Naive thymus-derived CD8-positive, alpha-beta T cell (primary cell): ENCODE measurements at regions not wholly inside any gene's neighbourhood (a gene's known extent, or its start where the extent isn't known, plus 50 kb on each side); places are given as distances from the start of the nearest gene placed in this dataset.

Source experiments
- ATAC-seq, 2 donors: fragments of 150-1000 bp; cut with Tn5 transposase in 1 of 2; sonication (Bioruptor Pico), chemical (Tn5 transposase) in 1 of 2; 1 replicate in 1 of 2; 2 replicates in 1 of 2; pipeline ENCODE4 v1.10.0; 2021; ENCODE audit warnings: mild to moderate bottlenecking in 2 of 2, moderate library complexity in 2 of 2
- POLR2A ChIA-PET: fragments of 350-600 bp; sonication (Branson Sonifier 250); formaldehyde crosslinking; loops from one replicate; lab custom pipeline; 2021; ENCODE audit warnings: antibody characterized with exemption; lab: Charles Lee
- DNase-seq, 10 donors: peaks; one replicate each; pipeline versions ENCODE4 v3.0.0 to v3.0.0-alpha.2; 2020 to 2022
- H3K27ac Mint-ChIP-seq, 10 donors: one replicate each; pipeline ENCODE4 v1.8.0; 2020 to 2022; ENCODE audit warnings: mild to moderate bottlenecking in 10 of 10, mixed read lengths in 10 of 10, moderate library complexity in 4 of 10, inconsistent platforms in 1 of 10
- H3K27me3 Mint-ChIP-seq, 5 donors: one replicate each; pipeline ENCODE4 v1.8.0; 2021 to 2022; ENCODE audit warnings: mixed read lengths in 5 of 5
- H3K36me3 Mint-ChIP-seq, 3 donors: one replicate each; pipeline ENCODE4 v1.8.0; 2020 to 2022; ENCODE audit warnings: mixed read lengths in 3 of 3, mild to moderate bottlenecking in 2 of 3, inconsistent platforms in 1 of 3
- H3K4me1 Mint-ChIP-seq, 4 donors: one replicate each; pipeline ENCODE4 v1.8.0; 2021 to 2022; ENCODE audit warnings: mixed read lengths in 4 of 4
- H3K4me3 Mint-ChIP-seq, 10 donors: one replicate each; pipeline ENCODE4 v1.8.0; 2020 to 2022; ENCODE audit warnings: mild to moderate bottlenecking in 10 of 10, mixed read lengths in 10 of 10, moderate library complexity in 6 of 10, inconsistent platforms in 1 of 10
- H3K9me3 Mint-ChIP-seq, 9 donors: one replicate each; pipeline ENCODE4 v1.8.0; 2020 to 2022; ENCODE audit warnings: mixed read lengths in 9 of 9, mild to moderate bottlenecking in 3 of 9, inconsistent platforms in 1 of 9, moderate library complexity in 1 of 9

DNA sequence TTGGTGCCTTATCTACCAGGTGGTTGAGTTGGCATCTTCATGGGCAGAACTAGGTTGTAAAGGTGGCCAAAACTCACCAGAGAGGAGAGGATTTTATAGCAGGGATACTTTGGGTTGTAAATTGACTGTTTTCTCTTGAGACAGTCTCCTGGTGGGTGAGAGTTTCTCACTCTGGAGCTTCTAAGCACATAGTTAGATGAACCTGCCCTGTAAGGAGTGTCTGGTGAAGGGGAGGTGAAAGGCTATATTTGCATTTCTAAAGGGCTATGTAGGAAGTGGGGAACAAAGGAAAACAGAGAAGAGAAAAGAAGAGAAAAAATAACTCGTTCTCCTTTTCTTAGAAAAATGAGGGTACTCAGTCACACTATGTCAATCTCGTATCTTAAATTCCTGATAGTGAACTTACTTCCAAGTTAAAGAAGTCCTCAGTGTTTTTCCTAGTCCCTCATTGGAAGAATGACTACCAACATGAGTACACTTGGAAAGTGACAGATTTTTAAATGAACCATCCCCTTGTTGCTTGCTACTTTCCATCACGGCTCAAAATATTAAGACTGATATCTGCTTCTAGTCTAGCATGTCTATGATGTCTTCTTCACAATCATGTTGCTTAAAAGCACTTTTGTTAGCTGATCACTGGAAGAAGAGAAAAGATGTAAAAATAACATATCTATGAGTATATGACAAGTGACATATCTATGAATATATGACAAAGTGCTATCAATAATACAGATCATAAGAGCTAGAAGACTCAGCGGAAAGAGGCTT, 113.8 kb upstream of the P2RY1 start:
- DNase-seq = no peak
- no peaks in the 10 kb centered on the region for H3K4me1 Mint-ChIP-seq
- POLR2A ChIA-PET = no interaction called here
- H3K27ac Mint-ChIP-seq = no peak overlapping the region
- H3K4me3 Mint-ChIP-seq = no peak overlapping the region
- no peak for ATAC-seq
- peaks cover 0 to 9% (median 4%) of the 10 kb centered on the region in 5 donors for H3K27me3 Mint-ChIP-seq
- H3K36me3 Mint-ChIP-seq = peaks cover 0 to 6% (median 2%) of the 10 kb centered on the region in 3 donors
- peaks cover 0 to 4% (median 0%) of the 10 kb centered on the region in 9 donors for H3K9me3 Mint-ChIP-seq

GRCh38 chr3:152724270-152724669, 110.7 kb upstream of the P2RY1 start:
- peaks cover 0 to 12% (median 0%) of the 10 kb centered on the region in 9 donors for H3K9me3 Mint-ChIP-seq
- DNase-seq (no peak), ATAC-seq (no peak)
- H3K4me3 Mint-ChIP-seq = no peak overlapping the region
- H3K27ac Mint-ChIP-seq = peak overlapping the region in 1 of 10 donors; percentile 2
- peaks cover 0 to 6% (median 2%) of the 10 kb centered on the region in 3 donors for H3K36me3 Mint-ChIP-seq
- H3K27me3 Mint-ChIP-seq = peaks cover 0 to 7% (median 4%) of the 10 kb centered on the region in 5 donors
- POLR2A ChIA-PET = no interaction called here
- H3K4me1 Mint-ChIP-seq = no peaks in the 10 kb centered on the region

DNA sequence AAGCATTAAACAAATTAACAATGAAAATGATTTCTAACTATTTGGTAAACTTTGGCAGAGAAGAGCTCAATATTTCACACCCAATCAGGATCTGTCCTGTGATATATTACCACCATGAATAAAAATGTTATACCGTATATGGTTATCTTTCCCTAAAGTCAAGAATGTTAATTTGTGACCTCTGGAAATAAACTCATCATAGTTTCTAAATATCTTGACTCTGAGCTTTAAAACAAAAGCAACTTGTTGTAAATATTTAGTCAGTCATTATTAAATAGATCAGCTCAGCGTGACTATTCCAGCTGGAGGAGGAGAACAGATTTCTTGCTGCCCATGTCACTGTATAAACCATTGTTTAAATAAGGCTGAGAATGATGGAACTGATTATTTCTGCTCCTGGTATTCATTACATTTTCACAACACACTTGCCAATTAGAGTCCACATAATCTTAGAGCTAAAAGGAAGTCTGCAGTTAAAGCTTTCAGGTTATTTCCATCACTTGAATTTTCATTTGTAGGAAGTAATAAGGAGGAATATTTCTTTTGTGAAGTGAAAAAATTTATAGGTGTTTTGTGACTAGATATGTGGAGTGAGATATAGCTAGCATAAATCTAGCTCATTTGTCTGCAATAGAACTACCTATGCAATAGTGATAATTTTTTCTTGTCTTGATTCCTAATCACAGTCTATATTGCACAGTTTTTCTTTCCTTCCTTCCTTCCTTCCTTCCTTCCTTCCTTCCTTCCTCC, 106.5 kb upstream of the P2RY1 start:
- POLR2A ChIA-PET = no interaction called here
- ATAC-seq = no peak

GRCh38 chr3:152729906-152730305, 105.0 kb upstream of the P2RY1 start:
- no peaks in the 10 kb centered on the region for H3K36me3 Mint-ChIP-seq
- peaks cover 0 to 12% (median 0%) of the 10 kb centered on the region in 9 donors for H3K9me3 Mint-ChIP-seq
- ATAC-seq (no peak), DNase-seq (no peak)
- H3K4me3 Mint-ChIP-seq = no peak overlapping the region
- H3K27ac Mint-ChIP-seq = no peak overlapping the region
- H3K27me3 Mint-ChIP-seq = no peaks in the 10 kb centered on the region
- POLR2A ChIA-PET = no interaction called here
- H3K4me1 Mint-ChIP-seq = no peaks in the 10 kb centered on the region

More for the DNA sequence above, 106.5 kb upstream of the P2RY1 start:
- H3K4me3 Mint-ChIP-seq = no peak overlapping the region
- peaks cover 0 to 12% (median 0%) of the 10 kb centered on the region in 9 donors for H3K9me3 Mint-ChIP-seq
- H3K27me3 Mint-ChIP-seq = peaks cover 0 to 6% (median 0%) of the 10 kb centered on the region in 5 donors
- DNase-seq = no peak
- H3K4me1 Mint-ChIP-seq = no peaks in the 10 kb centered on the region
- H3K36me3 Mint-ChIP-seq = no peaks in the 10 kb centered on the region
- H3K27ac Mint-ChIP-seq = no peak overlapping the region

DNA sequence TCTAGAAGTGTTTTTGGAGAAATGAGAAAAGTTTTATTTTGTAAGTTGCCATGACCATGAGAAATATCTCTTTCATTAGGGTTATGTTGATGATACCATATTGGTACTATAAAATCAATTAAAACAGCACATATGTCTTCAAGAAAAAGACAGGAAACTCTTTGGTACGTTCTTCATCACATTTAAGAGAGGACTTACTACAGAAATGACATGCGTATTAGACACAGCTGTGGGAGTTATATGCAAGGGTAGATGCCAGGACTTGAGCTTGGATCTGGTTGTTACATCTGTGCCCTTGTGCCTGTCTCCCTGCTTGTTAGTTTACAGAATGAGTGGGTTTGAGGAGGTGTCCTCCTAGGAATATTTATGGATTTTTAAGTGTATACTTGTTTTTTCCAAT, 103.4 kb upstream of the P2RY1 start:
- no peak overlapping the region for H3K27ac Mint-ChIP-seq
- H3K27me3 Mint-ChIP-seq = peaks cover 0 to 2% (median 0%) of the 10 kb centered on the region in 5 donors
- POLR2A ChIA-PET = no interaction called here
- no peaks in the 10 kb centered on the region for H3K4me1 Mint-ChIP-seq
- no peak overlapping the region for H3K4me3 Mint-ChIP-seq
- no peak for ATAC-seq
- no peak for DNase-seq
- H3K36me3 Mint-ChIP-seq = no peaks in the 10 kb centered on the region
- H3K9me3 Mint-ChIP-seq = peaks cover 0 to 9% (median 0%) of the 10 kb centered on the region in 9 donors

GRCh38 chr3:152733584-152734119, 101.3 kb upstream of the P2RY1 start:
- no peak overlapping the region for H3K4me3 Mint-ChIP-seq
- ATAC-seq = no peak

DNA sequence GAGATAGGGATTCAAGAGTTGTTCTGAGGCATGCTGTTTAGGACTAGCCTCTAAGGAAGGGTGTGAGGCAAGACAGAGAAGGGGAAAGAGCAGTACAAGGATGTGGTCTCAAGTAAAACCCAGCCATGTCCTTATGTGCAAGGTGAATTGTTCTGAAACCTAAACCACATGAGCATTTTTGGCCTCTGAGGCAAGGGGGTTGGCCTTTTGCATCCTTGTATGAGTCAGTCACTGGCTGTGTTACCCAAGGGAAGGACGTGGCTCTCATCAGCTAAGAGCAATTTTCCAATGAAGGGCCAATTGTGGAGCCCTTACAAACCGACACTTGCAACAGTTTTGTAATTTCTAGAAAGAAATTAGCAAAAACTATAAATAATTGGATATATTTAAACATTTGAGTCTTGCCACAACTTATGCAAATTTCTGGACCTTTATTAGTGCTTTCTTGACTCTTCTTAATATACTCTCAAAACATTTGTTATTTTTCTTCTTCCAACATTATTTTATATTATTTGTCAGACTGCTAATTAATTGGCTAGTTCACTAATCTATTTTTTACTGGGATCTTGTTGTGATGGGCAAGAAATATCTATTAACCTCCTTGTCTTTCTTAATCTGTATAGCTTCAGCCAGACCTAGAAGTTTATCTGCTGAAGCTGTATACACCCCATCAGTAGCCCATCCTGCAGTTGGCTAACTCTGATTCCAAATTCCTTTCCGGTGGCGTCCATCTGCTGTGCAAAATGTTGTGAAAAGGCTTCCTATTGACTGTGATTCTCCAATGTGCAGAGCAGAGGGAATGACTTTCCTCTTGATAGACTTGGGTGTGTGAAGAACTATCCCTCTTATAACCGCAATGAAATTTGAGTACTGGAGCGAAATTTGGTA, 97.7 kb upstream of the P2RY1 start:
- POLR2A ChIA-PET = no interaction called here
- Mint-ChIP-seq H3K4me1 (no peaks in the 10 kb centered on the region), H3K27me3 (peaks cover 0 to 5% (median 0%) of the 10 kb centered on the region in 5 donors), H3K27ac (no peak overlapping the region), H3K9me3 (no peaks in the 10 kb centered on the region), H3K36me3 (no peaks in the 10 kb centered on the region), H3K4me3 (no peak overlapping the region)
- ATAC-seq = no peak
- no peak for DNase-seq

More at GRCh38 chr3:152733584-152734119, 101.3 kb upstream of the P2RY1 start:
- Mint-ChIP-seq H3K27ac (no peak overlapping the region), H3K4me1 (no peaks in the 10 kb centered on the region), H3K27me3 (peaks cover 0 to 2% (median 0%) of the 10 kb centered on the region in 5 donors), H3K36me3 (no peaks in the 10 kb centered on the region), H3K9me3 (no peaks in the 10 kb centered on the region)
- POLR2A ChIA-PET = no interaction called here
- DNase-seq = no peak

GRCh38 chr3:152738656-152739055, 96.3 kb upstream of the P2RY1 start:
- H3K9me3 Mint-ChIP-seq = peaks cover 0 to 6% (median 0%) of the 10 kb centered on the region in 9 donors
- H3K4me3 Mint-ChIP-seq = no peak overlapping the region
- POLR2A ChIA-PET = no interaction called here
- H3K27me3 Mint-ChIP-seq = peaks cover 0 to 8% (median 2%) of the 10 kb centered on the region in 5 donors
- H3K36me3 Mint-ChIP-seq = no peaks in the 10 kb centered on the region
- H3K4me1 Mint-ChIP-seq = no peaks in the 10 kb centered on the region
- H3K27ac Mint-ChIP-seq = no peak overlapping the region
- ATAC-seq = no peak
- no peak for DNase-seq

- Mint-ChIP-seq H3K36me3 (peaks cover 0 to 2% (median 0%) of the 10 kb centered on the region in 3 donors), H3K27me3 (peaks cover 0 to 13% (median 0%) of the 10 kb centered on the region in 5 donors), H3K4me3 (no peak overlapping the region), H3K4me1 (no peaks in the 10 kb centered on the region), H3K9me3 (peaks cover 0 to 10% (median 0%) of the 10 kb centered on the region in 9 donors), H3K27ac (no peak overlapping the region)
- DNase-seq = no peak
- POLR2A ChIA-PET = no interaction called here
- no peak for ATAC-seq
Measured at GRCh38 chr3:152742368-152743347, 92.3 kb upstream of the P2RY1 start.

DNA sequence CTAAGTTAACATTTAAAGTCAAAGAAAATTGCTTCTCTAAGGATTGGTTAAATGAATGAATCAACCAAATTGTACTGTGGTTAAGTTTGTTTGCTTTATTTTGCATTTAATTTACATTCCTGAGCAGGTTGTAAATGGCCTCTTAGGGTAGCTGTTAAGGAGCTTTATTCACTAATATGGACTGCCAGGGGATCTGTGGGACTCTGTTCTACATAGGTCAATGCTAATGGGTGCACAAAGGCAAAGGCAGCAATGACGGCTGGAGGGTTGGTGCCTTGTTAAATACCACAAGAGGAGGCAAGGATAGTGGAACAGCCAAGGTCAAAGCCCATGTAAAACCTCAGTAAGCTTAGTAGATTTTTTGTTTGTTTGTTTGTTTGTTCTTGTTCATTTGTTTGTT, 89.3 kb upstream of the P2RY1 start:
- H3K27ac Mint-ChIP-seq = no peak overlapping the region
- H3K36me3 Mint-ChIP-seq = peaks cover 0 to 5% (median 2%) of the 10 kb centered on the region in 3 donors

GRCh38 chr3:152754303-152754702, 80.6 kb upstream of the P2RY1 start:
- no peak for DNase-seq
- H3K9me3 Mint-ChIP-seq = peaks cover 0 to 17% (median 5%) of the 10 kb centered on the region in 9 donors
- peaks cover 0 to 5% (median 0%) of the 10 kb centered on the region in 3 donors for H3K36me3 Mint-ChIP-seq
- POLR2A ChIA-PET = no interaction called here
- no peaks in the 10 kb centered on the region for H3K27me3 Mint-ChIP-seq
- no peak overlapping the region for H3K27ac Mint-ChIP-seq
- H3K4me3 Mint-ChIP-seq = no peak overlapping the region
- H3K4me1 Mint-ChIP-seq = no peaks in the 10 kb centered on the region
- ATAC-seq = no peak

More for the DNA sequence above, 89.3 kb upstream of the P2RY1 start:
- no peak for ATAC-seq
- DNase-seq = no peak
- Mint-ChIP-seq H3K4me3 (no peak overlapping the region), H3K4me1 (no peaks in the 10 kb centered on the region), H3K27me3 (peaks cover 0 to 10% (median 0%) of the 10 kb centered on the region in 5 donors), H3K9me3 (peaks cover 0 to 26% (median 10%) of the 10 kb centered on the region in 9 donors)
- POLR2A ChIA-PET = no interaction called here
